ENCODE measurements at regions not wholly inside any gene's neighbourhood (a gene's known extent, or its start where the extent isn't known, plus 50 kb on each side); places are given as distances from the start of the nearest gene placed in this dataset.
"Not testable (repeated sequence)": the region's sequence is repeated elsewhere in the genome, so short reads cannot be mapped to it uniquely, and the experiment has no call there.

DNA sequence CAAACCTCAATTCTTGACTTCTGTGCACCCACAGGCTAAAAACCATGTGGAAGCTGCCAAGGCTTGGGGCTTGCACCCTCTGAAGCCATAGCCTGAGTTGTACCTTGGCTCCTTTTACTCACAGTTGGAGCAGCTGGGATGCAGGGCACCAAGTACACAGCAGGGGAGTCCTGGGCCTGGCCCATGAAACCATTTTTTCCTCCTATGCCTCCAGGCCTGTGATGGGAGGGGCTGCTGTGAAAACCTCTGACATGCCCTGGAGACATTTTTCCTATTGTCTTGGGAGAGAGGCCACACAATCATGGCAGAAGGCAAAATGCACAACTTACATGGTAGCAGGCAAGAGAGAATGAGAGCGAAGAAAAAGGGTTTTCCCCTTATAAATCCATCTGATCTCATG is 568.6 kb downstream of the SMARCA1 start:
- DNase-seq: not testable (repeated sequence)

DNA sequence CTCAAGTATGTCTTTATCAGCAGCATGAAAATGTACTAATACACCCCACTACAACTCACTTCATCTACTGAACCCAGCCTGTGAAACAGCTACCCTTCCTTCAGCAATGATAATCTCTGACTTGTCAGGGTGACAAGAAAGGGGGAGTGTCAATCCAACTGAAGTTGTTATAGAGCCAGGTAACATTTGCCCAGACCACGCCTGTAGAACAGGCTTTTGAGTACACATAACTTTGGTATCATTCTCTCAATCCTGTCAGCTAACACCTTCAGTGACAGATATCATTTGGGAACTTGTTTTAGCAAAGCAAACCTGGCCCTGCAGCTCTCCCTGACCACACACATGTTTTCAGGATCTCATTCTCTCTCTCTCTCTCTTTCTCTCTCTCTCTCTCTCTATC is 592.2 kb downstream of the SMARCA1 start:
- DNase-seq: no peak

DNA sequence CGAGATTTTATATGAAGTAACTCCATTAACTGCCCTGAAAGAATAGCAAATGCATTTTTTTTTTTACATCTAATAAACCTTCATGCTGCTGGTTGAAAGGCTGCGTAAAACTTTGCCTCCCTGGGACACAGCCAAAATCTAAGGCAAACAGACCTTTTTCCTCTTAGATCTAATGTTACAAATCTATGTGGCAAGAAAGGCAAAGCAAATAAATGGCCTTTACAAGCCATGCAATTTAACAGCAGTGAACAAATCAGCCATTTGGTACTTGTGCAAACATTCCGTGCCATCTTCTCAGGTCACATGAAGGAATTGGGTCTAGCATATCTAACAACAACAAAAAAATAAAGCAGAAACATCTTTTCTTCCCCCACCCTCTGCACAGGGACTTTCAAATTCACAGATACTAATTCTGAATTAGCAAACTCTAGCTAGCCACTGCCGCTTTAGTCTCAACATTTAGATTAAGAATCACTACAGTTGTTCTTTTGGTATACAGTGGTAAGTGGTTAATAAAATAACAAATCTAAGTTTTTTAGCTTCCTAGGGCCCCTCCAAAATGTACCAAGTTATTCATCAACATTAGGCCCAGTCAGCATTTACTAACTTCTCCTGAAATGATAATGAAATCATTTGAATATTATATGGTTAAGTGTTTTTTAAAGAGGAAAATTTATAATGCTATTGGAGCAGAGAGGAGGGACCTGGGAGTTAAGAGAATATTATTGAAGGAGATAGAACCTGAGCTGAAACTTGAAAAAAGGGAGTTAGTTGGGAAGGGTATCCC is 593.8 kb downstream of the SMARCA1 start:
- DNase-seq: no peak

DNA sequence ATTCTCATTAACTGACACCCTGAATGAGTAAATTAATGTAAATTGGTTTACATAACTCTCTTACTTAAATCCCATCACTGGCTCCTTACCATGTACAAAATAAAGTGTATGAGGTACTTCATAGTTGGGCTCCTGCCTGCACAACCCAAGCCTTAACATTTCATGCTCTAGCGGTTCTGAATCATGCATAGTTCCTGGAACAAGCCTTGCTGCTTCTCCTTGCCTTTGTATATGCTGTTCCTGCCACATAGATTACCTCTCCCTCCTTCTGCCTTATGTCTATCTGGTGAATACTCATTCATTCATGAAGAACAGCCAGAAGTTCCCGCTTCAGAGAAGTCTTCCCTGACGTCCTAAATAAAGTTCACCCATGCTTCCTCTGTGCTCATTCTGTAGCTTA is 594.7 kb downstream of the SMARCA1 start:
- DNase-seq: no peak

DNA sequence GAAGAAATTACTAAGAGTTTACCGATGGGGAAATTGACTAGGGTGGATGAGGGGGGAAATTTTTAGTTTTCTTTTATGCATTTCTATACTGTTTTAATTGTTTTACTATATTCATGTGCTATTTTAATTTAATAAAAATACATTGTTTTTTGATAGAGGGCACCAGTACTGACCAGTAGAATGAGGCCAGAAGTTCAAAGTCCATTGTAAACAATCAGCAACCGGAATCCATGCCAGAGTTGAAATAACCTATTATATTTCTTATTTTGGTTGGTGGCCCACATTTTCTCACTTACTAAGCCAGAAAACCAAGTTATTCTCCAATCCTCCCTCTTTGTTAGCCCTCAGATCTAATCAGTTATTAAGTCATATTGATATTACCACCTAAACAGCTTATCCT is 595.9 kb downstream of the SMARCA1 start:
- DNase-seq: no peak

DNA sequence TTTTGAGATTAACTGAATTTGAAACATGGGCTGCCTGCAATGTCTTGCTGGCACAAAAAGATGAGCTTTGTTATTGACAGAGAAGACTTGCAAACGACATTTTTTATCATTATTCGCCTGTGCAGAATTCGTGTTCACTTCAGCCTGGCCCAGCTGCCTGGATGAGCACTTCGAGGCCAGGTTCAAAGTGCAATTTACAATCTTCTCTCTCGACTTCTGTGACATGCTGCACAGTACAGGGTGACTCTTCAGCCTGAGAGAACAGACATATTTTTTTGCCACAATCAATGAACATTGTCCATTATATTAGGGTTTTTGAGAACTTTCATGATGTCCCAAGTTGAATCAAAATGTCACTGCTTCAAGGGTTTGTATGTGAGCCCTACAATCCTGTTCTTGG is 616.5 kb downstream of the SMARCA1 start:
- DNase-seq: no peak

DNA sequence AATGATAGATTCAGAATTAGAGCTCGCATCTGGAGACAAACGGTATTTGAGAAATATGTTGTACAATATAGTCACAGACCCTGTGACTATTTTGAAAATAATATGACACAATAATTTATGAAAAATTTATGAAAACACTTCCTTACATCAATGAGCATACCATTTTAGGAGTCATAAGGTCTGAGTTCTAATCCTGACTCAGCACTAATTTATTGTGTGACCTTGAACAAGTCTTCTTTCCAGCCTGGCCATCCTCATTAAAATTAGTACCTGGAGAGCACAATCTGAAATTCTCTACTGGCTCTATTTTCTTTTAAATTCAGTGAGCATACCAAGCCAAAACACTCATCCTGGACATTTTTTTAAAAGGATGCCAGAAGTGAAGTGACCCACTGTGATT is 622.3 kb downstream of the SMARCA1 start:
- DNase-seq: no peak

DNA sequence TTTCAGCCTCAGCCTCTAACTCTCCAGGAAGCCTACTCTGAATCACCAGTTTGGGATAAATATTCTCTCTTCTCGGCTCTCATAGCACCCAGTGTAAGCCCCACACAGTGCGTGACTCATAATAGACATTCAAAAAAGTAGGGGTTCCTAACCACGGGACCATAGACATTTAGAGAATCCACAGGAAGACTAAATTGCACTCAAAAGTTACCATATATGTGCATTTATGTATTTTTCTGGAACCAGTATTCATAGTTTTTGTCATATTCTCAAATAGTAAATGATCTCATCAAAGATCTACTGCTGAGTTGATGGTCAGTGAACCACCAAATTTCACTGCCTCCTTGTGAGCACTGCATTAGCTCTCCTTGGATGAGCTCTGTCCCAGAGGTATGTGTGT is 625.7 kb downstream of the SMARCA1 start:
- DNase-seq: no peak

DNA sequence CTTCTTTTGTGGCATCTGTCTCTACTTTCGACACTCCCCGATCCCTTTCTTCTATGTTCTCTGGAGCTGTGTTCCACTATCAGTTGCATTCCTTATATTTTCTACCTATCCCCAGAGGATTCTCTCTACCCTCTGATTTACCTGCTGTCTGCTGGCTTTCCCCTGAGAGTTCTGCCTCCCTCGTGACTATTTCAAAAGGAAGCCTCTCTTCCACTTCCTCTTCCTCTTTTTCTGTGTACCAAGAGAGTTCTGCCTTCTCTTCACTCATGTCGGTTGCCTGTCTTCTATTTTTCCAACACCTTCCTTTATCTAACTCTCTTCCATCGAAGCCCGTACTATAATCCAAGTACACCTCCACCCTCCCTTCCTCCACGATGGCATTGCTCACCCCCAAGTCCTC is 631.7 kb downstream of the SMARCA1 start:
- DNase-seq: no peak

DNA sequence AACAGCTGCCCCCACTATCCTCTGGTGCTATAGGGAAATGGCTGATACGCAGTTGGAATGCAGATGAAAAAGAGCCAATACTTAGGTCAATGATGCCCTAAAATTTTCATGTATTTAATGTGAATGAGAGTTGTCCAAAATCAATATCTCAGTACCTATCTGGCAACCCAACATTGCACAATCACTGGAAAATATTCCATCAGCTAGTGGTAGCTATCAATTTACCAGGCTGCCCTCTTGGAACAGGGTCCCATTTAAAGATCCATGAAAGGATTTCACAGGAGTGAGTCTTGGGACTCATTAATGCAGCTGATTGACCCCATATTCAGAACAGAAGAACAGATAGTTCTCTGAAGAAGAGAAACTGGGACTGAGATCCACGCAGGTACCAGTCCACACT is 638.9 kb downstream of the SMARCA1 start:
- DNase-seq: no peak

DNA sequence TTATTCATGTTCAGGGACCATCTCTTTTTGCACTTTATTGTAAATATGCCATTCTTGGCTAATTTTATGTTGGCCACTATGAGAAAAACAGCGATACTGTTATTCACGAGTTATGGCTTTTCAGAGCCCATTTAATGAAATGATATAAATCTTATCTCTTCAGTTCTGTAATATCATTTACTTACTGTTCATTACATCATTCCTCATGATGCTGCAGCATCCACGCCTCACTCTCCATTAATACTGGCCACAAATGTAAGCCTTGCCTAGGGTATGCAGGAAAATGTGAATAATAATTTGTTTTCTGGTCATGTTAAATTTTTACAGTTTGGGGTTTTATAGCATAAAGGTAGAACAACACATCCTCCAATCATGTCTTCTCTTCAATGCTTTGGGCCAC is 639.6 kb downstream of the SMARCA1 start:
- no peak for DNase-seq

DNA sequence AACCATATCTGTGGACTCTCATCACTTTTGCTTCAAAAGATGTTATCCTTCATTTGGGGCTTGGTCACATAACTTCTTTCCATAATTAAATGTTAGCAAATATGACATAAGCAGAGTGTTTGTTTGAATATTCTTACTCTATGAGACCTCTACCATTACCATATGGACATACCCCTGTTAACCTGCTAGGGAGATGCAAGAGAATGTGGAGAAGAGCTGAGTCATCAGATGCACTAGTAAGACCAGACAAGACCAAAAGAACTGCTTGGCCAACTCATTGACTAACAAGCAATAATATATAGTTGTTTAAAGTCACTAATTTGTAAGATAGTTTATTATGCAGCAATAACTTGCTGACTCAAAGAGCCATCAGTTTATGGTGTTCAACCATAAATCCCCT is 652.9 kb downstream of the SMARCA1 start:
- DNase-seq: no peak

DNA sequence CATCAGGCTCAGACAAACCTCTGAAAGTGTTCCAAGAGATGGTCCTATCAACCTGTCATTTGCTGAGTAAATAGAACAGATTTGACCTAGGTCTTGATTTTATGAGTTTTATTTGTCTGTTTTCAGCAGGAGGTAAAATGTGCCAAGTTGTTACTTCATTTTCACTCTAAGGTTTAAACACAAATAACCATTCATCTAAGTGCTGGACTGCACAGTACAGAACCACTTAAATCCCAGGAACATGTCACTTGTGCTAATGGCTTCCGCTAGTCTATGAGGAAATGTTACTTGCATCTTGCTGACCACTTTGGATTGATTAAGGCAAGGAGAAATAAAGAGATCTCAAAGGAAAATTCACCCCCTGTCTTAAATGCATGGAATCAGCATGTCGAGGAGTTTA is 660.7 kb downstream of the SMARCA1 start:
- no peak for DNase-seq

DNA sequence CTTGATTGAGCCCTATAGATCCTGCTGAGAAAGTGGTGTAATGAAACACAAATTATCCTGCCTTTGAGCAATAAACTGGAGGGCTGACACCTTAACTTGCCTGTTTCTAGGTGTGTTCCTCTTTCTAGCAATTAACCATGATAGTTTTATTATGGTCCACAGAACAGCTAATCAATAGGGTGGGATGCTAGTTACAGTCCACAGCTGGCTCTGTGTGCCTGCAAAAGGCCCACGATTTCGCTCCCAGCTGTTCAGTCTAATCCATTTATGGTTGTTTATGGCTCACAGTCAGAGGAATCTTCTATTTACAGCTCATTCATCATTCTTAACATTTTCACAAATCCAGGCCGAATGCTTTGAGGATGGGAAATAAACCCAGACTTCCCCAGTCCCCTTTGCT is 674.9 kb downstream of the SMARCA1 start:
- no peak for DNase-seq

DNA sequence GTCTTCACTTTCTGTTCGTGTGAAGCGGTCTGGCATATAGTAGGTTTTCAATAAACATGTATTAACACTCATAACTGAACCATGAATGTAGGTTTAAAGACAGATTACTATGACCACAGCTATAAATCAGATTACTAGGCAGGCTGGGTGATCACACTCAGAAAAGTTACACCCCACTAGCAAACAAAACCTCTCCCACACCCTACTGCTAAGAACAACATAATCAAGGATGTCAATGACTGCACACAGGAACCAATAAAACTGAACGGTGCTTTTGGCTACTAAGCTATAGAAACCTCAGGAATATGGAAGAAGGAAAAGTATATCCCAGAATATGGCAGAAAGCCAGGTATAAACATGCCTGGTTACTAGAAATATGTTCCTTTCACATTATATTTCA is 676.9 kb downstream of the SMARCA1 start:
- no peak for DNase-seq

DNA sequence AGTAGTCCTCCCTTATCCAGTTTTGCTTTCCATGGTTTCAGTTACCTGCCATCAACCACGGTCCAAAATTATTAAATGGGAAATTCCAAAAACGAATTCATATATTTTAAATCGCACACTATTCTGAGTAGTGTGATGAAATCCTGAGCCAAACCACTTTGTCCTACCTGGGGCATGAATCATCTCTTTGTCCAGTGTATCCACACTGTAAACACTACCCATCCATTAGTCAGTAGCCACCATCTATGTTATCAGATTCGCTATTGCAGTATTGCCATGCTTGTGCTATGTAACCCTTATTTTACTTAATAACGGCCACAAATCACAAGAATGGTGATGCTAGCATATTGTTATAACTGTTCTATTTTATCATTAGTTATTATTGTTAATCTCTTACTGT is 704.6 kb downstream of the SMARCA1 start:
- no peak for DNase-seq

DNA sequence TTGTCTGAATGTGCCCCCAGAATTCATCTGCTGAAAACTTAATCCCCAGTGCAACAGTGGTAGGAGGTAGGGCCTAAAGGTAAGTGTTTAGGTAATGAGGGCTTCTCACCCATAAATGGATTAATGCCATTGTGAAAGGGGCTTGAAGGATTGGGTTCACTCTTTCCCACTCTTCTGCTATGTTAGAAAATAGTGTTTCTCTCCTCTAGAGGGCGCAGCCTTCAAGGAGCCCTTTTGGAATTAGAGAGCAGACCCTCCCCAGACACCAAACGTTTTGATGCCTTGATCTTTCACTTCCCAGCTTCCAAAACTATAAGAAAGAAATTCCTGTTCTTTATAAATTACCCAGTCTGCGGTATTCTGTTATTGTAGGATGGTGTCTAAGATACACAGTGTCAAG is 706.4 kb downstream of the SMARCA1 start:
- DNase-seq: no peak

DNA sequence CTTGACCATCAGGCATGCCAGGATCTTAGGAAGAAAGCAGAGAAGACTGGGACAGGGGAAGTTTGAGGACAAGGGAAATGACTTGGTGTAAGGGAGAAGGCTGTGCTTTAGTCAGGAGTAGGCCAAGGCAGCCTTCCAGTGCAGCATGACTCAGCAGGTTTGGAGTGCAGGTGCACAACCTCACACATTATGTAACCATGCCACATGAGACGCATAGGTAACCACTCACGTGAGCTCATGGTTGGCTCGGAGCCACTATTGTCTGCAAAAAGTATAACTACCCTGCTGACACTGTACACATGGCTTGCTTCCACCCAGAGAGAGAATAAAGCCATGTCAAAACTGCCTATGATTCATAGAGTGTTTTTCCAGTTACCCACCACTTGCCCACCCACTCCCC is 715.9 kb downstream of the SMARCA1 start:
- DNase-seq: no peak

DNA sequence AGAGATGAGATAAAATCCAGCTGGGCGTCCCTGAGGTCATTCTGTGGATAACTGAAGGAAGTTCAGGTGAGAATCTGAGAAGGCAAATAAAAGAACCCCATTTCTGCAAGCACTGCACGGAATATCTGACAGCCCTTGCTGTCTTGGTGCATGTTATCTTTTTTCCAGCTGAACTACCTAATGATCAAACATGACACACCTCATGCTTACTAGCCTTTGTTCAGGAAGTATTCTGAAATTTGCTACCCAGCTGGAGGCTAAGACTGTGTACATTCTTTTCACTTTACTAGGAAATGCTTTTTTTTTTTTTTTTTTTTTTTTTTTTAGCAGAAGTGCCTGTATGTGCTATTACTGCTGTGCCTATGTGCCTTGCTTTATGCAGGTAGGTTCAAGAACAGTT is 718.1 kb downstream of the SMARCA1 start:
- DNase-seq: no peak

DNA sequence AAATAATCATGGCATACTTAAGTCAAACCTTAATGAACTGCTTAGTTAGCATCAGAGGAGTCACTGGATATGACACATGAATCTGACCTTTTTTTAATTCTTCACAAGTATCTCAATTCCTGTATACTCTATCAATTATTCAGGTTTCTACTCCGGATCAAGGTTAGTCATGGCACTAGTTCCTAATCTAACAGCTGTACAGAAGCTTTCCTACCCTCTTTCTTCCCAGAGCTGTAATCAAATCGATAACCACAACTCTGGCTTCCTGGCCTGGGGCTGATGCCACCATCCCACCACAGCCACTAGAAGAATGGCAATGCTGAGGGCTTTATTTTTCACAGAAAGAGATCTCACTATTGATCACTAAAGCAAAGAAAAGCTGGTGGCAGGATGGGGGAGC is 718.5 kb downstream of the SMARCA1 start:
- no peak for DNase-seq

DNA sequence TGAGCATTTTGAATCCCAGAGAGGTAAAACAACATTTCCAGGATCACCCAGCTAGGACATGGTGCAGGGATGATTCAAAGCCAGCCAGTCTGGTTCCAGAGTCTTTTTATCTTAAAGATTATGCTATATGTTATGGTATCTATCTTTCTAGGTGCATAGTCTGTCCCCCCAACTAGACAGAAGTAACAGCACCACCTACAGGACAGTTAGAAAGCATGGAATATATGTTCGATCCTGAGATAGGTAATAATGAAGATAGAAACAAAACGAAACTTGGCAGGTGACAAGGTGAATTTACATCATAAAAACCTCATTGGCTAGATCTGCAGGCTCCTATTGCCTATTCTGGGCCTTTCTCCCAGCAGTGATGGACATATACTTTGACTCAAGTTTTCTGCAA is 723.2 kb downstream of the SMARCA1 start:
- no peak for DNase-seq

DNA sequence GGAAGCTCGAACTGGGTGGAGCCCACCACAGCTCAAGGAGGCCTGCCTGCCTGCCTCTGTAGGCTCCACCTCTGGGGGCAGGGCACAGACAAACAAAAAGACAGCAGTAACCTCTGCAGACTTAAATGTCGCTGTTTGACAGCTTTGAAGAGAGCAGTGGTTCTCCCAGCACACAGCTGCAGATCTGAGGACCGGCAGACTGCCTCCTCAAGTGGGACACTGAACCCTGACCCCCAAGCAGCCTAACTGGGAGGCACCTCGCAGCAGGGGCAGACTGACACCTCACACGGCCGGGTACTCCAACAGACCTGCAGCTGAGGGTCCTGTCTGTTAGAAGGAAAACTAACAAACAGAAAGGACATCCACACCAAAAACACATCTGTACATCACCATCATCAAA is 730.9 kb upstream of the ACTRT1 start:
- not testable (repeated sequence) for DNase-seq

DNA sequence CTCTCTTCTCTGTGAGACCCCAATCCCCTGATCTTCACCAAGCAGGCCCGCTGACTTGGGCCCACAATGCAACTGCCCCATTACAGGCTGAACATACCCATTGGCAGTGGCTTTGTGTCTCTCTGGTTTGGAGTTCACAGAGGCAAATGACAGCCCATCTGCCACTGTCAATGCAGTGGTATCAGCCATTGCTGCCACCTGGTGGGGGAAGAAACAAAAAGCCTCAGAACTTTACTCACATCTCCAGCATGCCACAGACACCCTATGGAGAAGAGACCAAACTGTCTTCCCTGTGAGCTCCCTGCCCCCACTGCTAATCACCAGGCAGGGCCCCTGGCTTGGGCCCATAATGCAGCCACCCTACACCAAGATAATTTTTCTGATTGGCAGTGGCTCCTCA is 729.3 kb upstream of the ACTRT1 start:
- DNase-seq: no peak

DNA sequence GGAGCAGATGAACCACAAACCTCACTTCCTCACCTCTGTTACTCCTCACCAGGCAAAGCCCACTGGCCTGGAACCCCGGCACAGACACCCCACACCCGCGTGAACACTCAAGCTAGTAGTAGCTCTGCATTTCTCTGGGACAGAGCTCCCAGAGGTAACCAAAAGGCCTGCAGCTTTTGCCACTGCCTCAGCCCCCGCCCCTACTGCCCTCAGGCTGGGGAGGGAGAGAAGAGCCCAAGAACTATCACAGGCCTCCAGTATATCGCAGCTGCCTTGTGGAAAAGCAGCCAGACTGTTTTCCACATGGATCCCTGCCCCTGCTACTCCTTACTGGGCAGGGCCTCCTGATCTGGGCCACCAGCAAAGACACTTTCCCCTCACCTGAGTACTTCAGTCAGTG is 728.7 kb upstream of the ACTRT1 start:
- no peak for DNase-seq

DNA sequence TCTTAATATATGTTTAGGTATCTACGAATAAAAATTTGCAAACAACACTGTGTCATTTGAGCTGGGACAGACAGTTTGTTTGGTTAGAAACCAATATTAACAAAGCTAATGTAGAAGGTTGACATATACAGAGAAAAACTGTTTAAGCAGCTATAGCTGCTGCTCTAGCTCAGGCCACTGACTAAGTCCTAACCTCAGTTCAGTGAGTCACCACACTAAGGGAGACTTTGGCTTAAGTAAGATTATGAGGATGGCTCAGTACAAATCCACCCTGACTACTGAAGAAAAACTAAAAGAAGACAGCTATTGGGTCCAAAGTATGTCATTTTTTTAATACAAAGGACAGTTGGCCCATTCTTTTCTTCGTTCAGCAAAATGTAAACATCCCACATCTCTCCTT is 717.3 kb upstream of the ACTRT1 start:
- DNase-seq: no peak

All from C1 segment of cervical spinal cord (tissue), 14 donors.